H1 (cell line): ENCODE measurements at regions not wholly inside any gene's neighbourhood (a gene's known extent, or its start where the extent isn't known, plus 50 kb on each side); places are given as distances from the start of the nearest gene placed in this dataset.

Source experiments
- E2F6 ChIP-seq: IDR thresholded peaks from 2 replicates; pipeline ENCODE4 v1.6.1; 2012; ENCODE audit warnings: inconsistent platforms
- SUZ12 ChIP-seq: fragments of 200-600 bp; sonication (generic); IDR thresholded peaks from 2 replicates; pipeline ENCODE4 v1.6.1; 2012; ENCODE audit warnings: mild to moderate bottlenecking, inconsistent platforms, low read length, moderate library complexity, mixed read lengths
- TF ChIP-seq, protein P1 (sequence below), 3 experiments: IDR thresholded peaks; 1 replicate in 2 of 3; 2 replicates in 1 of 3; pipeline versions ENCODE4 v1.5.1 to v1.6.1; 2011; ENCODE audit warnings: low read length in 3 of 3, mild to moderate bottlenecking in 3 of 3, inconsistent platforms in 2 of 3, low read depth in 1 of 3, moderate library complexity in 1 of 3; ENCODE audit not compliant: insufficient read depth in 1 of 3; ENCODE audit errors: control extremely low read depth in 1 of 3

GRCh38 chr20:24098886-24099285, 110.3 kb upstream of the GGTLC1 start:
- TF ChIP-seq SUZ12 (no peak), E2F6 (no peak)
- TF ChIP-seq, protein P1, sequence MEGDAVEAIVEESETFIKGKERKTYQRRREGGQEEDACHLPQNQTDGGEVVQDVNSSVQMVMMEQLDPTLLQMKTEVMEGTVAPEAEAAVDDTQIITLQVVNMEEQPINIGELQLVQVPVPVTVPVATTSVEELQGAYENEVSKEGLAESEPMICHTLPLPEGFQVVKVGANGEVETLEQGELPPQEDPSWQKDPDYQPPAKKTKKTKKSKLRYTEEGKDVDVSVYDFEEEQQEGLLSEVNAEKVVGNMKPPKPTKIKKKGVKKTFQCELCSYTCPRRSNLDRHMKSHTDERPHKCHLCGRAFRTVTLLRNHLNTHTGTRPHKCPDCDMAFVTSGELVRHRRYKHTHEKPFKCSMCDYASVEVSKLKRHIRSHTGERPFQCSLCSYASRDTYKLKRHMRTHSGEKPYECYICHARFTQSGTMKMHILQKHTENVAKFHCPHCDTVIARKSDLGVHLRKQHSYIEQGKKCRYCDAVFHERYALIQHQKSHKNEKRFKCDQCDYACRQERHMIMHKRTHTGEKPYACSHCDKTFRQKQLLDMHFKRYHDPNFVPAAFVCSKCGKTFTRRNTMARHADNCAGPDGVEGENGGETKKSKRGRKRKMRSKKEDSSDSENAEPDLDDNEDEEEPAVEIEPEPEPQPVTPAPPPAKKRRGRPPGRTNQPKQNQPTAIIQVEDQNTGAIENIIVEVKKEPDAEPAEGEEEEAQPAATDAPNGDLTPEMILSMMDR (IDR thresholded peaks at IDR 0.05; ENCODE audit: control extremely low read depth in 1 of 3, insufficient read depth in 1 of 3, low read depth in 1 of 3, low read length in 3 of 3), result no peak
